ENCODE measurements at regions not wholly inside any gene's neighbourhood (a gene's known extent, or its start where the extent isn't known, plus 50 kb on each side); places are given as distances from the start of the nearest gene placed in this dataset.

DNA sequence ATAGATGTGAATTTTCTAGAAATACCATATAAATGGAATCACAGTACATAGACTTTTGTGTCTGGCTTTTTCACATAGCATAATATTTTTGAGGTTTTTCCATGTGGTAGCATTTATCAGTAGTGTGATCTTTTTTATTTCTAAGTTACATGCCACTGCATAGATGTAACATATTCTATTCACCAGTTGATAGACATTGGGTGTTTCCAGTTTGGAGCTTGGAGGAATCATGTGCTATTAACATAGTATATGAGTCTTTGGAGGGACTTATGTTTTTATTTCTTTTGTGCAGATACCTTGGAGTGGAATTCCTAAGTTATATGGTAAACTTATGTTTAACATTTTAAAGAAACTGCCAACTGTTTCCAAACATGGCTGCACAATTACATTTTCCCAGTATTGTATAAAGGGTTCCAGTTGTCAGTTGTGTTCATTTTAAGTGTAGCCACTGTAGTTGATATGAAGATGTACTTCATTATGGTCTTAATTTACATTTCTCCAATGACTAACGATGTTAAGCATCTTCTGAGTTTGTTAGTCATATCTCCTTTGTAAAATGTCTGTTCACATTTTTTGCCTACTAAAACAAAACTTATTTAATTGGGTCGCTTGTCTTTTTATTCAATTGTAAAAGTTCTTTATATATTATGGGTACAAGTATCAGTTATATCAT lies 145.7 kb upstream of the TRPC6 start:
- Histone ChIP-seq H3K27me3 (ENCODE audit: insufficient read depth, low read length, poor library complexity, severe bottlenecking) (no peaks in the 10 kb centered on the region), H3F3A (ENCODE audit: low read depth) (no peaks in the 10 kb centered on the region), H3K4me1 (ENCODE audit: insufficient read depth, low read length, poor library complexity, severe bottlenecking) (no peaks in the 10 kb centered on the region), H3K4me2 (ENCODE audit: low read depth, low read length, poor library complexity, severe bottlenecking) (no peak overlapping the region), H3K9me2 (replicated peaks; ENCODE audit: low read depth, low read length) (no peaks in the 10 kb centered on the region), H3K79me2 (ENCODE audit: insufficient read depth, low read length) (no peaks in the 10 kb centered on the region), H3K4me3 (ENCODE audit: low read length, poor library complexity, severe bottlenecking) (no peak overlapping the region), H3K9me3 (ENCODE audit: insufficient read depth, low read depth, low read length) (no peaks in the 10 kb centered on the region), H3K9ac (ENCODE audit: low read depth, low read length, poor library complexity, severe bottlenecking) (no peak overlapping the region), H4K20me1 (ENCODE audit: insufficient read depth, low read length, poor library complexity, severe bottlenecking) (no peaks in the 10 kb centered on the region), H2AFZ (ENCODE audit: low read length) (no peak overlapping the region), H3K36me3 (ENCODE audit: insufficient read depth, low read length) (no peaks in the 10 kb centered on the region)
- no peak for TF ChIP-seq EZH2phosphoT487 (IDR thresholded peaks at IDR 0.05; ENCODE audit: borderline replicate concordance)
- TF ChIP-seq, protein P1, sequence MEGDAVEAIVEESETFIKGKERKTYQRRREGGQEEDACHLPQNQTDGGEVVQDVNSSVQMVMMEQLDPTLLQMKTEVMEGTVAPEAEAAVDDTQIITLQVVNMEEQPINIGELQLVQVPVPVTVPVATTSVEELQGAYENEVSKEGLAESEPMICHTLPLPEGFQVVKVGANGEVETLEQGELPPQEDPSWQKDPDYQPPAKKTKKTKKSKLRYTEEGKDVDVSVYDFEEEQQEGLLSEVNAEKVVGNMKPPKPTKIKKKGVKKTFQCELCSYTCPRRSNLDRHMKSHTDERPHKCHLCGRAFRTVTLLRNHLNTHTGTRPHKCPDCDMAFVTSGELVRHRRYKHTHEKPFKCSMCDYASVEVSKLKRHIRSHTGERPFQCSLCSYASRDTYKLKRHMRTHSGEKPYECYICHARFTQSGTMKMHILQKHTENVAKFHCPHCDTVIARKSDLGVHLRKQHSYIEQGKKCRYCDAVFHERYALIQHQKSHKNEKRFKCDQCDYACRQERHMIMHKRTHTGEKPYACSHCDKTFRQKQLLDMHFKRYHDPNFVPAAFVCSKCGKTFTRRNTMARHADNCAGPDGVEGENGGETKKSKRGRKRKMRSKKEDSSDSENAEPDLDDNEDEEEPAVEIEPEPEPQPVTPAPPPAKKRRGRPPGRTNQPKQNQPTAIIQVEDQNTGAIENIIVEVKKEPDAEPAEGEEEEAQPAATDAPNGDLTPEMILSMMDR (conservative IDR thresholded peaks at IDR 0.05; ENCODE audit: low read length), result no peak

DNA sequence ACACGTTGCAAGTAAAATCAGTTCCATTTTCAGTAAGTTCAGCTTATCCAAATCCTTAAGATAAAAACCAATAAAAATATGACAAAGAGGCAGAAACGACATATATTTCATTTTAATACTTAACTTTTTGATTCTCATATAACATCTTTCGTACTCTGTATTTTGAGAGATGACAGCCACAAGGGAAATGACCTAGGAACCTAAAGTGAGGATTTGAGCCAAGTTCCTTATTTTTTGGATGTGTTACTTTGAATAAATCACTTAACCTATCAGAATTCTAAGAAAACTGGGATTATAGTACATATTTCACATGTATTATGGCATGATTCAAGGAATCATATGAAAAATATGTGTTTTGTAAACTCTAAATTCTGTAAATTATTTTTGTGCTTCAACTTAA lies 143.6 kb upstream of the TRPC6 start:
- no peak overlapping the region for H2AFZ ChIP-seq (ENCODE audit: low read length)
- H3K27me3 ChIP-seq (ENCODE audit: insufficient read depth, low read length, poor library complexity, severe bottlenecking), result no peaks in the 10 kb centered on the region
- H3K79me2 ChIP-seq (ENCODE audit: insufficient read depth, low read length), result no peaks in the 10 kb centered on the region
- no peaks in the 10 kb centered on the region for H3K36me3 ChIP-seq (ENCODE audit: insufficient read depth, low read length)
- TF ChIP-seq, protein P1 (conservative IDR thresholded peaks at IDR 0.05; ENCODE audit: low read length), result no peak
- H3F3A ChIP-seq (ENCODE audit: low read depth), result no peaks in the 10 kb centered on the region
- H3K9me3 ChIP-seq (ENCODE audit: insufficient read depth, low read depth, low read length), result no peaks in the 10 kb centered on the region
- H3K4me1 ChIP-seq (ENCODE audit: insufficient read depth, low read length, poor library complexity, severe bottlenecking), result no peaks in the 10 kb centered on the region
- no peak overlapping the region for H3K4me2 ChIP-seq (ENCODE audit: low read depth, low read length, poor library complexity, severe bottlenecking)
- H4K20me1 ChIP-seq (ENCODE audit: insufficient read depth, low read length, poor library complexity, severe bottlenecking), result no peaks in the 10 kb centered on the region
- H3K4me3 ChIP-seq (ENCODE audit: low read length, poor library complexity, severe bottlenecking), result no peak overlapping the region
- H3K9ac ChIP-seq (ENCODE audit: low read depth, low read length, poor library complexity, severe bottlenecking), result no peak overlapping the region
- no peaks in the 10 kb centered on the region for H3K9me2 ChIP-seq (replicated peaks; ENCODE audit: low read depth, low read length)

DNA sequence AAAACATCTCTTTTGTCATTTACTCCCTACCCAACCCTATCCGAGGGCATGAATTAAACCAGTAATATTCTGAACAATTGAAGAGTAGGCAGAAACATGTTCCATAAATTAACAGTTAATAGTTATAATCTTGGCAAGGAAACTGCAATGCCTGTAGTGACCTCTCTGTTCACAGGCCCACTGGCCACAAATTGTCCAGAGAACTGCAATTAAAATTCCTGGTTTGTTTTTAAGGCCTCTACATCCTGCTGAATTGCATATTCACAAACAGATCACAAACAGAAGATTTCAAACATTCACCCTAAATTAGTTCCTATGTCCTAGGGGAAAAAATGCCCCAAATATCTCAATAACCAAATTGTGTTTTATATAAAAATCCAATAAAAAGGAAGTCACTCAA lies 143.2 kb upstream of the TRPC6 start:
- no peaks in the 10 kb centered on the region for H3F3A ChIP-seq (ENCODE audit: low read depth)
- no peaks in the 10 kb centered on the region for H4K20me1 ChIP-seq (ENCODE audit: insufficient read depth, low read length, poor library complexity, severe bottlenecking)
- no peaks in the 10 kb centered on the region for H3K9me3 ChIP-seq (ENCODE audit: insufficient read depth, low read depth, low read length)
- H3K4me2 ChIP-seq (ENCODE audit: low read depth, low read length, poor library complexity, severe bottlenecking), result no peak overlapping the region
- no peaks in the 10 kb centered on the region for H3K4me1 ChIP-seq (ENCODE audit: insufficient read depth, low read length, poor library complexity, severe bottlenecking)
- H3K9me2 ChIP-seq (replicated peaks; ENCODE audit: low read depth, low read length), result no peaks in the 10 kb centered on the region
- H2AFZ ChIP-seq (ENCODE audit: low read length), result no peak overlapping the region
- no peaks in the 10 kb centered on the region for H3K36me3 ChIP-seq (ENCODE audit: insufficient read depth, low read length)
- no peak for TF ChIP-seq EZH2phosphoT487 (IDR thresholded peaks at IDR 0.05; ENCODE audit: borderline replicate concordance)
- TF ChIP-seq, protein P1 (conservative IDR thresholded peaks at IDR 0.05; ENCODE audit: low read length), result no peak
- no peaks in the 10 kb centered on the region for H3K27me3 ChIP-seq (ENCODE audit: insufficient read depth, low read length, poor library complexity, severe bottlenecking)
- no peak overlapping the region for H3K9ac ChIP-seq (ENCODE audit: low read depth, low read length, poor library complexity, severe bottlenecking)
- H3K79me2 ChIP-seq (ENCODE audit: insufficient read depth, low read length), result no peaks in the 10 kb centered on the region
- no peak overlapping the region for H3K4me3 ChIP-seq (ENCODE audit: low read length, poor library complexity, severe bottlenecking)

All from Loucy (cell line).